ENCODE measurements at regions not wholly inside any gene's neighbourhood (a gene's known extent, or its start where the extent isn't known, plus 50 kb on each side); places are given as distances from the start of the nearest gene placed in this dataset.

DNA sequence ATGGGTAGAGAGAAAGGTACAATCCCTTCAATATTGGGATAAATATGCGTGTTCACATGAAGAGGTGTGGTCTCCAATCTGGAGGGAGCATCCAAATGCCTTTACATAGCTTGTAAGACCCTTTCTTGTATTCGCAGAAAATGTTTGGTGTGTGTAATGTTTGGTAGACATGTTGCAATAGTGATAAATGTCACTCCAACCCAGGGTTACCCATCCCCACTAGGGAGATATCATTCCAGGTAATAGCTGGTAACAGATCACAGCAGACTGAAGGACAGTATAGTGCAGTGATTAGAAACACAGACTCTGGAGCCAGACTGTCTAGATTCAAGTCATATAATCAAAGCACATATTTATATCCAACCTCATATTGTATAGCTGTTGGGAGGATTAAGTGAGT lies 733.6 kb upstream of the TBX3 start:
- TF ChIP-seq, protein P1, sequence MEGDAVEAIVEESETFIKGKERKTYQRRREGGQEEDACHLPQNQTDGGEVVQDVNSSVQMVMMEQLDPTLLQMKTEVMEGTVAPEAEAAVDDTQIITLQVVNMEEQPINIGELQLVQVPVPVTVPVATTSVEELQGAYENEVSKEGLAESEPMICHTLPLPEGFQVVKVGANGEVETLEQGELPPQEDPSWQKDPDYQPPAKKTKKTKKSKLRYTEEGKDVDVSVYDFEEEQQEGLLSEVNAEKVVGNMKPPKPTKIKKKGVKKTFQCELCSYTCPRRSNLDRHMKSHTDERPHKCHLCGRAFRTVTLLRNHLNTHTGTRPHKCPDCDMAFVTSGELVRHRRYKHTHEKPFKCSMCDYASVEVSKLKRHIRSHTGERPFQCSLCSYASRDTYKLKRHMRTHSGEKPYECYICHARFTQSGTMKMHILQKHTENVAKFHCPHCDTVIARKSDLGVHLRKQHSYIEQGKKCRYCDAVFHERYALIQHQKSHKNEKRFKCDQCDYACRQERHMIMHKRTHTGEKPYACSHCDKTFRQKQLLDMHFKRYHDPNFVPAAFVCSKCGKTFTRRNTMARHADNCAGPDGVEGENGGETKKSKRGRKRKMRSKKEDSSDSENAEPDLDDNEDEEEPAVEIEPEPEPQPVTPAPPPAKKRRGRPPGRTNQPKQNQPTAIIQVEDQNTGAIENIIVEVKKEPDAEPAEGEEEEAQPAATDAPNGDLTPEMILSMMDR (IDR thresholded peaks at IDR 0.05): no peak
- TF ChIP-seq, protein P2, sequence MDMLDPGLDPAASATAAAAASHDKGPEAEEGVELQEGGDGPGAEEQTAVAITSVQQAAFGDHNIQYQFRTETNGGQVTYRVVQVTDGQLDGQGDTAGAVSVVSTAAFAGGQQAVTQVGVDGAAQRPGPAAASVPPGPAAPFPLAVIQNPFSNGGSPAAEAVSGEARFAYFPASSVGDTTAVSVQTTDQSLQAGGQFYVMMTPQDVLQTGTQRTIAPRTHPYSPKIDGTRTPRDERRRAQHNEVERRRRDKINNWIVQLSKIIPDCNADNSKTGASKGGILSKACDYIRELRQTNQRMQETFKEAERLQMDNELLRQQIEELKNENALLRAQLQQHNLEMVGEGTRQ (IDR thresholded peaks at IDR 0.05; ENCODE audit: borderline replicate concordance, low read depth, low read length): no peak
- TF ChIP-seq EP300 (IDR thresholded peaks at IDR 0.05; ENCODE audit: borderline replicate concordance in 1 of 2, low read depth in 1 of 2, low read length in 1 of 2) (no peak), TCF12 (IDR thresholded peaks at IDR 0.05) (no peak), POLR2AphosphoS5 (IDR thresholded peaks at IDR 0.05; ENCODE audit: low read depth, low read length) (no peak)

Measured in SK-N-SH (cell line).